CD14-positive monocyte (primary cell): ENCODE measurements at regions not wholly inside any gene's neighbourhood (a gene's known extent, or its start where the extent isn't known, plus 50 kb on each side); places are given as distances from the start of the nearest gene placed in this dataset.

Source experiments
- DNase-seq, 3 donors: peaks; one replicate each; pipeline ENCODE4 v3.0.0-alpha.2; 2011 to 2022
- H2AFZ ChIP-seq: 2 replicates; pipeline ENCODE4 v1.6.0; 2012; ENCODE audit warnings: mild to moderate bottlenecking, low read depth, low read length, inconsistent platforms; ENCODE audit not compliant: insufficient read depth, poor library complexity, severe bottlenecking
- H3K27ac ChIP-seq, 2 donors: 1 replicate in 1 of 2; 2 replicates in 1 of 2; pipeline ENCODE4 v1.5.1; 2012 to 2013; ENCODE audit warnings: low read length in 2 of 2, control low read depth in 1 of 2, inconsistent platforms in 1 of 2, low read depth in 1 of 2, mild to moderate bottlenecking in 1 of 2
- H3K27me3 ChIP-seq, 2 donors: one replicate each; pipeline versions ENCODE4 v1.6.0 to v1.6.1; 2011 to 2013; ENCODE audit warnings: low read length in 2 of 2; ENCODE audit not compliant: control insufficient read depth in 2 of 2, insufficient read depth in 2 of 2
- H3K36me3 ChIP-seq, 2 donors: replicated peaks in 1 of 2; 1 replicate in 1 of 2; 2 replicates in 1 of 2; pipeline versions ENCODE4 v1.5.1 to v1.6.1; 2012 to 2013; ENCODE audit warnings: low read length in 2 of 2, control low read depth in 1 of 2, inconsistent platforms in 1 of 2, mild to moderate bottlenecking in 1 of 2; ENCODE audit not compliant: insufficient read depth in 2 of 2, control insufficient read depth in 1 of 2
- H3K4me1 ChIP-seq, 2 donors: 1 replicate in 1 of 2; 2 replicates in 1 of 2; pipeline versions ENCODE4 v1.5.1 to v1.6.1; 2012 to 2013; ENCODE audit warnings: low read length in 2 of 2, control low read depth in 1 of 2, inconsistent platforms in 1 of 2, mild to moderate bottlenecking in 1 of 2, moderate library complexity in 1 of 2; ENCODE audit not compliant: insufficient read depth in 2 of 2, control insufficient read depth in 1 of 2
- H3K4me2 ChIP-seq: replicated peaks from 2 replicates; pipeline ENCODE3; 2012; ENCODE audit warnings: low read length, moderate library complexity, mild to moderate bottlenecking; ENCODE audit not compliant: poor library complexity, severe bottlenecking; ENCODE audit errors: extremely low read depth
- H3K4me3 ChIP-seq, 3 experiments: fragments of 200-600 bp in 1 of 3; sonication (generic) in 1 of 3; replicated peaks in 1 of 3; 1 replicate in 2 of 3; 2 replicates in 1 of 3; pipeline ENCODE4 v1.5.1; 2011 to 2013; ENCODE audit warnings: low read length in 3 of 3, mild to moderate bottlenecking in 3 of 3, control low read depth in 2 of 3, low read depth in 2 of 3, inconsistent platforms in 1 of 3, moderate library complexity in 1 of 3
- H3K79me2 ChIP-seq: 2 replicates; pipeline ENCODE4 v1.6.0; 2012; ENCODE audit warnings: mild to moderate bottlenecking, control low read depth, inconsistent platforms, low read length, moderate library complexity; ENCODE audit not compliant: insufficient read depth
- H3K9ac ChIP-seq: 2 replicates; pipeline ENCODE4 v1.6.0; 2017; ENCODE audit warnings: low read length, mild to moderate bottlenecking; ENCODE audit not compliant: insufficient read depth, poor library complexity, severe bottlenecking
- H3K9me3 ChIP-seq, 2 donors: replicated peaks in 1 of 2; 1 replicate in 1 of 2; 2 replicates in 1 of 2; pipeline versions ENCODE4 v1.5.1 to v1.6.1; 2012 to 2013; ENCODE audit warnings: low read length in 2 of 2, control low read depth in 1 of 2; ENCODE audit not compliant: control insufficient read depth in 1 of 2, insufficient read depth in 1 of 2
- H4K20me1 ChIP-seq: 2 replicates; pipeline ENCODE4 v1.6.0; 2012; ENCODE audit warnings: mild to moderate bottlenecking, low read length, control low read depth, moderate library complexity; ENCODE audit not compliant: insufficient read depth
- H3K27ac Mint-ChIP-seq, 7 donors: one replicate each; pipeline ENCODE4 v1.8.0; 2020; ENCODE audit warnings: mild to moderate bottlenecking in 7 of 7, mixed read lengths in 7 of 7, moderate library complexity in 6 of 7, inconsistent platforms in 2 of 7
- H3K27me3 Mint-ChIP-seq, 3 donors: one replicate each; pipeline ENCODE4 v1.8.0; 2021 to 2022; ENCODE audit warnings: low read depth in 3 of 3, mild to moderate bottlenecking in 3 of 3, mixed read lengths in 3 of 3, moderate library complexity in 3 of 3, inconsistent platforms in 1 of 3
- H3K36me3 Mint-ChIP-seq, 2 donors: one replicate each; pipeline ENCODE4 v1.8.0; 2020; ENCODE audit warnings: mixed read lengths in 2 of 2, inconsistent platforms in 1 of 2, mild to moderate bottlenecking in 1 of 2
- H3K4me1 Mint-ChIP-seq: one replicate; pipeline ENCODE4 v1.8.0; 2020; ENCODE audit warnings: mild to moderate bottlenecking, mixed read lengths
- H3K4me3 Mint-ChIP-seq, 2 donors: one replicate each; pipeline ENCODE4 v1.8.0; 2020; ENCODE audit warnings: mild to moderate bottlenecking in 2 of 2, mixed read lengths in 2 of 2, moderate library complexity in 1 of 2
- H3K9me3 Mint-ChIP-seq, 7 donors: one replicate each; pipeline ENCODE4 v1.8.0; 2020 to 2022; ENCODE audit warnings: mixed read lengths in 7 of 7, mild to moderate bottlenecking in 6 of 7, moderate library complexity in 6 of 7, inconsistent platforms in 2 of 7
- CTCF ChIP-seq: fragments of 200-600 bp; IDR thresholded peaks from one replicate; pipeline ENCODE4 v1.8.0; 2022; ENCODE audit warnings: antibody characterized with exemption, mild to moderate bottlenecking
- WGBS: methylation state at CpG from one replicate; pipeline ENCODE4 v1.1.5; 2013; ENCODE audit warnings: missing lambda C conversion rate; ENCODE audit not compliant: insufficient coverage; 5-methylcytosine and 5-hydroxymethylcytosine counted together
- intact Hi-C, 2 donors: fragments of 100-400 bp; cut with micrococcal nuclease; formaldehyde crosslinking; loops; one replicate each; pipeline versions ENCODE4 v1.15.0 to v1.15.1; 2023

GRCh38 chr12:77437206-77437605 lies 371.8 kb upstream of the E2F7 start:
- no peak overlapping the region for H2AFZ ChIP-seq
- H3K27me3 ChIP-seq, result no peaks in the 10 kb centered on the region
- H3K4me2 ChIP-seq, result no peak overlapping the region
- Mint-ChIP-seq H3K4me3 (no peak overlapping the region), H3K36me3 (no peaks in the 10 kb centered on the region), H3K9me3 (peaks cover 0 to 3% (median 0%) of the 10 kb centered on the region in 7 donors), H3K4me1 (peaks cover 18% of the 10 kb centered on the region), H3K27me3 (no peaks in the 10 kb centered on the region), H3K27ac (no peak overlapping the region)
- no peak overlapping the region for H3K4me3 ChIP-seq
- H4K20me1 ChIP-seq, result no peaks in the 10 kb centered on the region
- intact Hi-C loops, result no loop called here
- no peak overlapping the region for H3K27ac ChIP-seq
- H3K9me3 ChIP-seq, result no peaks in the 10 kb centered on the region
- TF ChIP-seq CTCF, result no peak
- no peaks in the 10 kb centered on the region for H3K79me2 ChIP-seq
- no peak overlapping the region for H3K9ac ChIP-seq
- H3K4me1 ChIP-seq, result no peaks in the 10 kb centered on the region
- DNase-seq, result no peak
- no CpG with 5 or more reads among the region's 5 CpGs for WGBS
- H3K36me3 ChIP-seq, result no peaks in the 10 kb centered on the region

GRCh38 chr12:77435446-77436091 lies 370.2 kb upstream of the E2F7 start:
- 59% methylated on average over 3 of the region's 5 CpGs for WGBS

More at GRCh38 chr12:77435446-77436091, 370.2 kb upstream of the E2F7 start:
- Mint-ChIP-seq H3K4me1 (peaks cover 18% of the 10 kb centered on the region), H3K27me3 (no peaks in the 10 kb centered on the region), H3K9me3 (peaks cover 0 to 1% (median 0%) of the 10 kb centered on the region in 7 donors), H3K27ac (no peak overlapping the region), H3K36me3 (no peaks in the 10 kb centered on the region), H3K4me3 (no peak overlapping the region)
- Histone ChIP-seq H3K79me2 (no peaks in the 10 kb centered on the region), H2AFZ (no peak overlapping the region), H3K4me3 (no peak overlapping the region), H3K27ac (no peak overlapping the region), H3K36me3 (no peaks in the 10 kb centered on the region), H3K4me1 (no peaks in the 10 kb centered on the region), H3K9ac (no peak overlapping the region), H3K27me3 (no peaks in the 10 kb centered on the region), H3K4me2 (no peak overlapping the region), H4K20me1 (no peaks in the 10 kb centered on the region), H3K9me3 (no peaks in the 10 kb centered on the region)
- intact Hi-C loops, result no loop called here
- no peak for TF ChIP-seq CTCF
- no peak for DNase-seq
